ENCODE measurements at regions not wholly inside any gene's neighbourhood (a gene's known extent, or its start where the extent isn't known, plus 50 kb on each side); places are given as distances from the start of the nearest gene placed in this dataset.

DNA sequence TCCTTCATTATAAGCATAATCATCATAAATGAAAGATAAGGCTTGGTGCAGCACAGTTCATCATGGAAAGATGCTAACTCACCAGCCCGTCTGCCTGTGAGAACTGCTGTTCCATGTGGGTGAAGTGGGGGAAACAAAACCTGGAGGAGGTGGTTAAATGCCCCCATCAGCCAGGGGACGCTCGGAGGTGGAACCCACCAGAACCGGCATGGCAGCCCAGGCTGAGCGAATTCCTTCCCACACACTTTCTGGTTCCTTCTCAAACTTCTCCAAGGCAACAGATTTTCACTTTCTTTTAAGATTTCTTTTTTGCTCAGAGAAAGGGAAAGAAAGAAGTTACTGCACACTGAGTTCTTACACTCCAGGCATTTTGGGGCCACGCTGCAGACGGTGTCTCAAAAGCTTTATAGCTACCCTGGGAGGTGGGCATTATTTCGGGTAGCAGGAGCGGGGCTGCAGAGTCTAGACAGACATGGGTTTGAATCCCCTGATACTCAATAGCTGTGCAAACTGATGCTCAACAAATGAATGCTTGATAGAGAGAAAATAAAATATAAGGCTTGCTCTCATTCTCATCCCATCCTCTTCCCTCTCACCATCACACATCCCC, 190.7 kb downstream of the BCL11B start:
- Histone ChIP-seq H3K4me1 (ENCODE audit: control insufficient read depth in 1 of 2, low read depth in 2 of 2) (no peaks in the 10 kb centered on the region), H3K9me3 (peaks cover 10% of the 10 kb centered on the region), H3K36me3 (no peaks in the 10 kb centered on the region), H3K27me3 (replicated peaks; ENCODE audit: insufficient read depth) (no peaks in the 10 kb centered on the region), H3K27ac (no peak overlapping the region), H3K4me3 (no peak overlapping the region)
- ATAC-seq (ENCODE audit: insufficient number of reproducible peaks, low FRiP score, low read depth): no peak
- TF ChIP-seq CTCF (IDR thresholded peaks at IDR 0.05): no peak
- DNase-seq (ENCODE audit: low spot score): no peak

DNA sequence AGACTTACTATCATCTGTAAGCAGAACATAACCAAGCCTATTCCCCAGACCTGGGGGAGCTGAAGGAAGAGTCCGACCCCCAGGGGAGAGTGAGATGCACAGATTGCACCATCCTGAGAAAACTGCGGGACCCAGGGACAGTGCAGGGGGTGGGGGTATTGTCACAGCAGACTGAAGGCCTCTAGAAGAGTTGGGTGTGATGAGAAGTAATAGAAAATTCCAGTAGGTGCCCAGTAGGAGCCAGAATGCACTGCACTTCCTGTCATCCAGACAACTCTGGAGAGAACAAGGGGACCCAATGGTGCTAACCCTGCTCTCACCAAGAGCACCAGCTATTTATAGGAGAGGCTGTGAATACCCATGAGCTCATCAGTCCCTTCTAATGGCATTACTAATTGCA, 190.1 kb downstream of the BCL11B start:
- DNase-seq (ENCODE audit: low spot score) (no peak), ATAC-seq (ENCODE audit: insufficient number of reproducible peaks, low FRiP score, low read depth) (no peak)
- H3K27ac ChIP-seq: no peak overlapping the region

DNA sequence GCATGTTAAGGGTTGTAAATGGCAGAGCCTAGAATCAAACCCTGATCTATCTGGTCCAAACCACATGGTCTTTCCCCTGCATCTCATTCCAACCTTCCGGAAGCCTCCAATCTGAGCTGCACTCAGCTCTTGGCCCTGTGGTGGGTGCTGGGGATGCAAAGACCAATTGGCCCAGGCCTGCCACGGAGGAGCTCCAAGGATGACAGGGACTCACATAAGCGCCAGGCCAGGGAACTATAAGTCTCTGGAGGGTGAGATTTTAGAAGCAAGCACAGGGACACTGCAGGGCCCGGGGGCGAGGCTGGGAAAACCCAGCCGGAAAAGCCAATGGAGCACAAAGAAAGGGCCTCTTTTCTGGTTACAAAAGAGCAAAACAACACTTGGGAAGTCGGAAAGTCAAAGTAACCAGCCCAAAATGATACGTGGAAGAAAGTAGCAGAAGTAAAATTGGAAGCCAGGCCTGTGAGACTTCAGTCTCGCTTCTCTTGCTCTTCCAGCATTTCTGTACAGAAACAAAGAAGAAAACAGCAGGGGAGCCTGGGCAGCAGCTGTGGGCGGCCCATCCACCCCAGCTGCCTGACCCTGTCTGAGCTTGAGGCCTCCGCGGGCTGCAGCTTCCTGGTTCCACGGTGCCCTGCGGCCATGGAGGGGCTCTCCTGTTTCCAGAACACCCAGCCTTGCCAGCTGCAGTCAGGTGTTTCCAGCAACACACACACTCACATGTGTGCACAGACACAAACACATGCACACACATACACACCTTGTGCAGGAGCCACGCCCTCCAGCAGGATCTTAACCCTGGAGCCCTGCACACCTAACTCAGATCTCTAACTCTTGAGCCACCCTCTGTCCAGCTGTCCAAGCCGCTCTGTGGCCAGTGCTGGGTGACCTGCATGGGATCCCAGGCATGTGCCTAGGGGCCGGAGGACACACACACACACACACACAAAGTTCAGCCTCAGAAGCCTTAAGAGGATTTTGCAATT, 178.2 kb downstream of the BCL11B start:
- Histone ChIP-seq H3K27me3 (replicated peaks; ENCODE audit: insufficient read depth) (no peaks in the 10 kb centered on the region), H3K36me3 (no peaks in the 10 kb centered on the region), H3K27ac (no peak overlapping the region), H3K9me3 (no peaks in the 10 kb centered on the region), H3K4me1 (ENCODE audit: control insufficient read depth in 1 of 2, low read depth in 2 of 2) (no peaks in the 10 kb centered on the region), H3K4me3 (no peak overlapping the region)
- TF ChIP-seq CTCF (IDR thresholded peaks at IDR 0.05): no peak
- no peak for DNase-seq (ENCODE audit: low spot score)
- no peak for ATAC-seq (ENCODE audit: insufficient number of reproducible peaks, low FRiP score, low read depth)

More for the DNA sequence above, 190.1 kb downstream of the BCL11B start:
- Histone ChIP-seq H3K9me3 (peaks cover 10% of the 10 kb centered on the region), H3K27me3 (replicated peaks; ENCODE audit: insufficient read depth) (no peaks in the 10 kb centered on the region), H3K4me3 (no peak overlapping the region), H3K4me1 (ENCODE audit: control insufficient read depth in 1 of 2, low read depth in 2 of 2) (no peaks in the 10 kb centered on the region), H3K36me3 (no peaks in the 10 kb centered on the region)
- TF ChIP-seq CTCF (IDR thresholded peaks at IDR 0.05): no peak

DNA sequence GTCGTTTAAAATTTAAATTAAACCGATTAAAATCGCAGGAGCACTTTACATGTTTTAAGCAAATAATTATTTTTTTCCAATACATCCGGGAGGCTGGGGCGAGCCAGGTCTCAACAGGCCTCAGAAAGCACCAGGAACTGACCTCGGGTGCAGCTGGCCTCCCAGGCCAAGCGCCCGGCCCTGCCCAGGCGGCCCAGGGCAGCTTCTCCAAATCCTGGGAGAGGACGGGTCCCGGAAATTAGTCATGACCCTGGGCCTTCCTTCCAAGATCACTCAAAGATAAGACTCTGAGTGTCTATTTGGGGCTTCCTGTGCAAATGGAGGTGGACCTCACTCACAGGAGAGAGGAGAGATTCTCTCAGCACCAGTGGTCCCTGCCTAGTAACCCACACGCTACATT, 177.1 kb downstream of the BCL11B start:
- no peak for TF ChIP-seq CTCF (IDR thresholded peaks at IDR 0.05)
- H3K9me3 ChIP-seq: no peaks in the 10 kb centered on the region
- H3K27ac ChIP-seq: no peak overlapping the region
- H3K4me3 ChIP-seq: no peak overlapping the region
- no peaks in the 10 kb centered on the region for H3K27me3 ChIP-seq (replicated peaks; ENCODE audit: insufficient read depth)
- no peaks in the 10 kb centered on the region for H3K36me3 ChIP-seq
- H3K4me1 ChIP-seq (ENCODE audit: control insufficient read depth in 1 of 2, low read depth in 2 of 2): no peaks in the 10 kb centered on the region
- ATAC-seq (ENCODE audit: insufficient number of reproducible peaks, low FRiP score, low read depth) (no peak), DNase-seq (ENCODE audit: low spot score) (no peak)

DNA sequence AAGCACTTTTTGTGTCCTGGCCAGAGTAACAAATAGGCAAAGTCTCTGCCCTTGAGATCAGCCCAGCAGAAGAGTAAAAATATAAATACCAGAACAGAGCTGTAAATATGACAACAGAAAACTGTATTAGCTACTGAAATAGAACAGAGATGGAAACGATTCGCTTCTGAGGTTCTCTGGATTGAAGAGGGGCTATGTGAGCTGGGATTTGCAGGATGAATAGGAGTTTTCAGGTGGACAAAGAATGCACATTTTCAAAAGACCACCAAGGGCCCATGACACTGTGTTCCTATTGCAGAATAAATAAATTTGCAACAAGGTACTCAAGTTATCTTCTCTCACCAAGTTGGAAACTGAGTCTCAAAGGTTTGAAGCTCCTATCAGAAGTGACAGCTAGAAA, 176.6 kb downstream of the BCL11B start:
- Histone ChIP-seq H3K4me1 (ENCODE audit: control insufficient read depth in 1 of 2, low read depth in 2 of 2) (no peaks in the 10 kb centered on the region), H3K27me3 (replicated peaks; ENCODE audit: insufficient read depth) (no peaks in the 10 kb centered on the region), H3K36me3 (no peaks in the 10 kb centered on the region), H3K4me3 (no peak overlapping the region), H3K27ac (no peak overlapping the region), H3K9me3 (no peaks in the 10 kb centered on the region)
- no peak for TF ChIP-seq CTCF (IDR thresholded peaks at IDR 0.05)
- DNase-seq (ENCODE audit: low spot score) (no peak), ATAC-seq (ENCODE audit: insufficient number of reproducible peaks, low FRiP score, low read depth) (no peak)
